IPS-NIHi11 (cell line): ENCODE measurements at regions not wholly inside any gene's neighbourhood (a gene's known extent, or its start where the extent isn't known, plus 50 kb on each side); places are given as distances from the start of the nearest gene placed in this dataset.
"Not testable (repeated sequence)": the region's sequence is repeated elsewhere in the genome, so short reads cannot be mapped to it uniquely, and the experiment has no call there.

Experiments used
- DNase-seq: peaks from one replicate; pipeline ENCODE4 v3.0.0; 2012; ENCODE audit warnings: mixed read lengths, low spot score

GRCh38 chr17:22654447-22654846, 962.1 kb downstream of the KCNJ18 start:
- DNase-seq: no peak

GRCh38 chr17:22669721-22670120, 977.4 kb downstream of the KCNJ18 start:
- DNase-seq: no peak

GRCh38 chr17:22671110-22671509, 978.8 kb downstream of the KCNJ18 start:
- no peak for DNase-seq

GRCh38 chr17:22692066-22692805, 999.9 kb downstream of the KCNJ18 start:
- DNase-seq: no peak

- no peak for DNase-seq
Observed at GRCh38 chr17:22692806-22693171, 1000.5 kb downstream of the KCNJ18 start.

- no peak for DNase-seq
Observed at GRCh38 chr17:22694362-22695227, 1002.3 kb downstream of the KCNJ18 start.

GRCh38 chr17:22695228-22695619, 1002.9 kb downstream of the KCNJ18 start:
- DNase-seq: no peak

- no peak for DNase-seq
Observed at GRCh38 chr17:22703204-22703603, 1010.9 kb downstream of the KCNJ18 start.

- peak; percentile 11 for DNase-seq
Observed at GRCh38 chr17:22703786-22704441, 1011.6 kb downstream of the KCNJ18 start.

GRCh38 chr17:22704674-22705073, 1012.4 kb downstream of the KCNJ18 start:
- DNase-seq: no peak

GRCh38 chr17:22707626-22708025, 1015.3 kb downstream of the KCNJ18 start:
- DNase-seq: no peak

GRCh38 chr17:22717211-22717610, 1024.9 kb downstream of the KCNJ18 start:
- DNase-seq: no peak

- no peak for DNase-seq
Observed at GRCh38 chr17:22718689-22719088, 1026.4 kb downstream of the KCNJ18 start.

- not testable (repeated sequence) for DNase-seq
Observed at GRCh38 chr17:22741066-22741465, 1048.7 kb downstream of the KCNJ18 start.
